ENCODE measurements at regions not wholly inside any gene's neighbourhood (a gene's known extent, or its start where the extent isn't known, plus 50 kb on each side); places are given as distances from the start of the nearest gene placed in this dataset.
"Not testable (repeated sequence)": the region's sequence is repeated elsewhere in the genome, so short reads cannot be mapped to it uniquely, and the experiment has no call there.

DNA sequence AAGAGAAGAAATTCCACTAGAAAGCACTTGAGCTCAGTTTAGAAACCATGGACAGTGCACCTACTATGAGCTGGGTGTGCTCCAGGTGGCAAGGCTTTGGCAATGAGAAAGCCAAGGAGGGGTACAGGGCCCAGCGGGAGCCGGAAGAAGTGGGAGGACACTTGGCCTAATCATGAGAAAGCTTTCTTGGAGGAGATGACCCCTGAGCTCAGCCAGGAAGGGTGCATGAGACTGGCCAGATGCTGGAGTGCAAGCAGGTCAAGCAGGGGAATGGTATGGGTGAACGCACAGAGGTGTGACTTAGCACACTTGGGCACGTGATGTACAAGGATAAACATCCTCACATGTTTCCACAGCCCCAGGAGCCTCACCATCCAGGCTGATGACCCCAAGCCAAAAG lies 97.2 kb upstream of the GLI2 start:
- DNase-seq = no peak

- no peak for DNase-seq
Observed at GRCh38 chr2:120641366-120641771, 94.3 kb upstream of the GLI2 start.

- DNase-seq = no peak
Observed at GRCh38 chr2:120642646-120643045, 93.0 kb upstream of the GLI2 start.

- DNase-seq = no peak
Observed at GRCh38 chr2:120646994-120647393, 88.7 kb upstream of the GLI2 start.

GRCh38 chr2:120647487-120647886 lies 88.2 kb upstream of the GLI2 start:
- DNase-seq = no peak

DNA sequence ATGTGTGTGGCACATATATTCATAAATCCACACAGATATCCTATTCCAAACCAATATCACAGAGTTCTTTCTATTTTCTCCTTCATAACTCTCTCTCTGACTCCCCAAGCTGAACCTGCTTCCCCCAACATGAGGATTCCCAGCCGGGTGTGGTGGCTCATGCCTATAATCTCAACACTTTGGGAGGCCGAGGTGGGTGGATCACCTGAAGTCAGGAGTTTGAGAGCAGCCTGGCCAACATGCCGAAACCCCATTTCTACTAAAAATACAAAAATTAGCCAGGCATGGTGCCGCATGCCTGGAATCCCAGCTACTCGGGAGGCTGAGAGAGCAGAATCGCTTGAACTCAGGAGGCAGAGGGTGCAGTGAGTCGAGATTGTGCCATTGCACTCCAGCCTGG lies 86.3 kb upstream of the GLI2 start:
- not testable (repeated sequence) for DNase-seq

DNA sequence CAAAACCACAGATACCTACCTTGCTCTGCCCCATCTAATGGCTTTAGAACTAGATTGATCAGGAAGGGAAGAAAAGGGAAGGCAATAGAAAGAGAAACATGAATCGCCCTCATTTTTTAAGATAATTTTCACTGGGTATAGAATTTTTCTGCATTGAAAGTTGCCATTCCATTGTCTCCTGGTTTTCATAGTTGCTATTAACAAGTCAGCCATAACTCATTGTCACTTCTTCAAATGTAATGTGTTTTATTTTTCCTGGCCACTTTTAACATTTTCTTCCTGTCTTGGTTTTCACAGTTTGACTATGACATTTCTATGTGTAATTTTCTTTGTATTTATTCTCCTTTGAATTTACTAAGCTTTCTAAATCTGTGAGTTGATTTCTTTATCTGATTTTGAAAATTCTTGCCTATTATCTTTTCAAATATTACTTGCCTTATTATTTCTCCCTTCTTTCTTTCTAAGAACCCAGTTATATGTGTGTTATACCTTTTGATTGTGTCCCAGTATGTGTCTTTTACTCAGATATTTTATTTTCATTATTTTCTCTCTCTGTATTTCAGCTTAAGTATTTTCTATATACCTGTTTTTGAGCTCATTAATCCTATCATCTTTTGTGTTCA lies 85.5 kb upstream of the GLI2 start:
- DNase-seq = no peak

- DNase-seq = no peak
Observed at GRCh38 chr2:120651818-120652217, 83.8 kb upstream of the GLI2 start.

DNA sequence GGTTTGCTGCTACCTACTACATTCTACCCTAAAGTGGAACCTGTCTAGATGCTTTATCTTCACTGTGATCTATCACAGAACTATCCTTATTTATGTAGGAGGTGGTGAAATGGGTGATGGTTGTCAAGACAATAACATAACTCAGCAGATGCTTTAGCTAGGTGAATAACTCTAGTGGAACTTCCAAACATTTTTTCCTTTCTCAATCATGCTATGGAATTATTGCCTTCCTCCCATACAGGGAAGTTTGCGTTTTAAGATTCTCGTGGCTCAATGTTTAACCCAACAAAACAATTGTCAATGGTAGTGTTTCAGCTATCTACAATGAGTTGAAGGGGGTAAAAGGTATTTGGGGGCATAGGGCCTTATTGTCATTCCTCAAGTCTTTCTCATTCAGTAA lies 82.6 kb upstream of the GLI2 start:
- no peak for DNase-seq

GRCh38 chr2:120653871-120654270 lies 81.8 kb upstream of the GLI2 start:
- DNase-seq = no peak

GRCh38 chr2:120654381-120655134 lies 81.1 kb upstream of the GLI2 start:
- no peak for DNase-seq

DNA sequence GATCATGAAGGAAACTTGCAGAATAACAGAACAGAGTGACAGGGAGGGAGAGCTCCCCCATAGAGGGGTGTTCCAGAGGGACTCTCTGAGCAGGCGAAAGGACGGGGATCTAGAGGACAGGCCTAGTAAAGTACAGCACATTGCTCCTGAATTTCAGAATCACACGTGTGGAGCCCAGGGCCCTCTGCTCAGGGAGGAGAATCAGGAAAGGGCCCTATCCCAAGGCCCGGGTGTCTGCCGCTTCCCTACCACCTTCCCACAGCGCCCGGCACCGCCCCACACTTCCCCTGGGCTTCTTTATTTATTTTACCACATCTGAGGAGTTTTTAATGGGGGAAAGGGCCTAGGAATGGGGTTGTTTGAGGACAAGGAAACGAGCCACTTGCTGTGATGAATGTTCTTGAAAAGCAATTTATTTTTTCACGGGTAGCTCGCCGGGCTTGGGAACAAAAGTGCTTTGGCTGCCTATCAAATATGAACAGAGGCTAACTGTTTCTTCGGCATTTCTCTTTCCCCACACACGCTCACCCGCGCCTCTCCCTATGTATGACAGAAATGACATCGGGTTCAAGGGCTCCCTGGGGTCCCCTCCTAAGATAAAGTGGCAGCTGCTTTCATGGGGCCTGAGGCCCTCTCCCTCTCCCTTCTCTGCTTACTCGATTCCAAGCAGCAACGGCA lies 79.3 kb upstream of the GLI2 start:
- no peak for DNase-seq

- DNase-seq = no peak
Observed at GRCh38 chr2:120658042-120658769, 77.5 kb upstream of the GLI2 start.

- DNase-seq = no peak
Observed at GRCh38 chr2:120658770-120659158, 76.9 kb upstream of the GLI2 start.

DNA sequence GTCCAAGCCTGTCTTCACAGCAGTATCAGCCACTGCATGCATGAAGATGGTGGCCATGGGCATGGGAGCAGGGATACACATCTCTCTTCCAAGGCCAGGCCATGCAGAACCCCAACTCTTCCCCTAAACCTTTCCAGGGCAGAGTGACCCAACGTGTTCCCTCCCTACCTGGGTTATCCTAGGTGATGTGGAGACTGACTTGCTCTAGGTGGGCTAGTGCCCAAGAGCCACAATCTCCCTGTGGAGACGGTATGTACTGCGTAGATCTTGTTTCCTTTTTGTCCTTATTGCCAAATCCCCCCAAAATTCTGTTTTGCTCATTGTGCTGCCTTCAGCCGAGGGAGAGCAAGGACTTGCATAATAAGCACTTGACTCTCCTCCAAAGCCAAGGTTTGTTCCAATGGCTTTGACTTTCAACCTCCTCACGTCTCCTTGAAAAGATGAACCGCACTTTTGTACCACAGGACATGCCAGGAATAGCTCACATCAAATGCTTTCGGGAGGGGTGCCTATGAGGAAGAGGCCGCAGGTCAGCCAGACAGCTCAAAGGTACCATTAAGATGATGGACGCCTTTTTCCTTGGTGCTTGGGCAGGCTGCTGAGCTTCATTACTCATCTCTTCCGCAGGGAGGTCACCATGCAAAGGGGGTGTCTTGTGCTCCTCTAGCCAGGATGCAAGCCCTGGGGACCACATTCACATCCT lies 76.2 kb upstream of the GLI2 start:
- no peak for DNase-seq

- DNase-seq = no peak
Observed at GRCh38 chr2:120660056-120660694, 75.5 kb upstream of the GLI2 start.

GRCh38 chr2:120660771-120661459 lies 74.8 kb upstream of the GLI2 start:
- DNase-seq = no peak

- DNase-seq = no peak
Observed at GRCh38 chr2:120661551-120661950, 74.1 kb upstream of the GLI2 start.

- no peak for DNase-seq
Observed at GRCh38 chr2:120662046-120662445, 73.6 kb upstream of the GLI2 start.

GRCh38 chr2:120662746-120663145 lies 72.9 kb upstream of the GLI2 start:
- DNase-seq = no peak

DNA sequence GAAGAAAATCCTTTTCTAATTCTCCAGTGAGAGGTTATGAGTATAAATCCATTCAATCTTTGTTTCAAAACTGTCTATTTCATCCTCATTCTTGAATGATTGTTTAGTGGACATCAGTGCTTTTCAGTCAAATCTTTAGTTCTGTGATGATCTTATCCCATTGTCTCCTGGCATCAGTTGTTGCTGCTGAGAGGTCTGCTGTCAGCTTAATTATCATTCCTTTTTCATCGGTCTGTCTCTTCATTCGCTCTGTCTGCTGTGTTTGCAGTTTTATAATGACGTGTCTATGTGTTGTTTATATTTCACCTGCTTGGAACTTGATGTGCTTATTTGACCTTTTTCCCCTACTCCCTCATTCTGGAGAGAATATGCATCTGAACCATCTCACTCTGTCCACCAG lies 69.2 kb upstream of the GLI2 start:
- DNase-seq = no peak

DNA sequence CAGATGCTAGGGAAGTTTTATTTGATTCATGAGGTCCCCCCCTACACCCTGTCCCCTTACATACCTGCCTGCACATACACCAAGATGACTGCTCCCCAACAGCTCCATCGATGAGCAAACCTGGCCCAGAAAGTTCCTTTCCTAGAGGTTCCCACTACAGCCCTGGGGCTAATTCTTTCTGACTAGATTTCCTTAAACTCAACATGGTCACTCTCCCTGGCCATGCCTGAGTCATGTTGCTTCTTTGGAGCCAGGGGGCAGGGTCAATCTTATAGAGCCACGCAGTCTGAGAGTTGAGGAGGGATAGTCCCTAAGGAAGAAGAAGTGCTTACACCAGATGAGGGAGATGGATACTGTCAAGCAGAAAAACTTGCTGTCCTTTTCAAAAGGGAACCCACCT lies 67.7 kb upstream of the GLI2 start:
- DNase-seq = no peak
